Neuronal stem cell (in vitro differentiated cells): ENCODE measurements at regions not wholly inside any gene's neighbourhood (a gene's known extent, or its start where the extent isn't known, plus 50 kb on each side); places are given as distances from the start of the nearest gene placed in this dataset.

Experiments
- DNase-seq: peaks from one replicate; pipeline ENCODE4 v3.0.0-alpha.2; 2013; ENCODE audit warnings: low spot score
- H2AFZ ChIP-seq: one replicate; pipeline ENCODE4 v1.6.1; 2013; ENCODE audit warnings: mild to moderate bottlenecking, low read length, inconsistent platforms
- H2AK5ac ChIP-seq: 2 replicates; pipeline ENCODE4 v1.6.1; 2013; ENCODE audit warnings: low read depth, mild to moderate bottlenecking, inconsistent platforms, low read length, moderate library complexity, mixed read lengths
- H2BK120ac ChIP-seq: 2 replicates; pipeline ENCODE4 v1.6.1; 2013; ENCODE audit warnings: low read depth, mild to moderate bottlenecking, inconsistent platforms, low read length, moderate library complexity, mixed read lengths
- H2BK12ac ChIP-seq: one replicate; pipeline ENCODE4 v1.6.1; 2013; ENCODE audit warnings: low read length, inconsistent platforms
- H2BK15ac ChIP-seq: 2 replicates; pipeline ENCODE4 v1.6.1; 2013; ENCODE audit warnings: mild to moderate bottlenecking, low read length, inconsistent platforms, mixed read lengths
- H2BK5ac ChIP-seq: one replicate; pipeline ENCODE4 v1.6.1; 2013; ENCODE audit warnings: inconsistent platforms, mild to moderate bottlenecking, low read length, moderate library complexity
- H3K14ac ChIP-seq: one replicate; pipeline ENCODE4 v1.6.1; 2013; ENCODE audit warnings: low read length, inconsistent platforms
- H3K18ac ChIP-seq: 2 replicates; pipeline ENCODE4 v1.6.1; 2013; ENCODE audit warnings: low read length, inconsistent platforms
- H3K23ac ChIP-seq: 2 replicates; pipeline ENCODE4 v1.6.1; 2013; ENCODE audit warnings: low read depth, mild to moderate bottlenecking, mixed read lengths, low read length, inconsistent platforms; ENCODE audit not compliant: poor library complexity
- H3K27ac ChIP-seq: replicated peaks from 3 replicates; pipeline ENCODE4 v1.5.1; 2013; ENCODE audit warnings: low read length, inconsistent platforms
- H3K27me3 ChIP-seq, 3 experiments: 2 replicates each; pipeline ENCODE4 v1.6.1; 2013; ENCODE audit warnings: low read length in 3 of 3, mild to moderate bottlenecking in 2 of 3, inconsistent platforms in 1 of 3, low read depth in 1 of 3, mixed read lengths in 1 of 3, moderate library complexity in 1 of 3; ENCODE audit not compliant: control insufficient read depth in 3 of 3, insufficient read depth in 3 of 3
- H3K36me3 ChIP-seq, 2 donors: replicated peaks in 1 of 2; 2 replicates each; pipeline ENCODE4 v1.6.1; 2013; ENCODE audit warnings: low read length in 2 of 2; ENCODE audit not compliant: control insufficient read depth in 2 of 2, insufficient read depth in 2 of 2
- H3K4ac ChIP-seq: 2 replicates; pipeline ENCODE4 v1.6.1; 2013; ENCODE audit warnings: inconsistent platforms, mild to moderate bottlenecking, low read length, moderate library complexity
- H3K4me1 ChIP-seq, 2 donors: 1 replicate in 1 of 2; 2 replicates in 1 of 2; pipeline ENCODE4 v1.6.1; 2013; ENCODE audit warnings: low read length in 2 of 2, low read depth in 1 of 2; ENCODE audit not compliant: control insufficient read depth in 2 of 2, insufficient read depth in 1 of 2
- H3K4me2 ChIP-seq: one replicate; pipeline ENCODE4 v1.6.1; 2013; ENCODE audit warnings: mild to moderate bottlenecking, low read length, inconsistent platforms; ENCODE audit not compliant: insufficient read depth, poor library complexity, severe bottlenecking
- H3K4me3 ChIP-seq, 2 donors: 2 replicates each; pipeline ENCODE4 v1.5.1; 2013; ENCODE audit warnings: low read length in 2 of 2, mild to moderate bottlenecking in 2 of 2, inconsistent platforms in 1 of 2, moderate library complexity in 1 of 2
- H3K79me1 ChIP-seq: one replicate; pipeline ENCODE4 v1.6.1; 2013; ENCODE audit warnings: low read depth, mild to moderate bottlenecking, inconsistent platforms, low read length, moderate library complexity
- H3K9ac ChIP-seq: one replicate; pipeline ENCODE4 v1.6.1; 2013; ENCODE audit warnings: mild to moderate bottlenecking, low read depth, low read length, inconsistent platforms; ENCODE audit not compliant: poor library complexity
- H3K9me3 ChIP-seq, 2 donors: replicated peaks in 1 of 2; 2 replicates each; pipeline versions ENCODE3 to v1.6.1; 2013; ENCODE audit warnings: low read length in 2 of 2, mild to moderate bottlenecking in 2 of 2, inconsistent platforms in 1 of 2, low read depth in 1 of 2, mixed read lengths in 1 of 2, moderate library complexity in 1 of 2; ENCODE audit not compliant: control insufficient read depth in 2 of 2, insufficient read depth in 1 of 2
- H4K8ac ChIP-seq: one replicate; pipeline ENCODE4 v1.6.1; 2013; ENCODE audit warnings: low read depth, mild to moderate bottlenecking, inconsistent platforms, low read length, moderate library complexity
- H4K91ac ChIP-seq: one replicate; pipeline ENCODE4 v1.6.1; 2013; ENCODE audit warnings: low read length, low read depth, mild to moderate bottlenecking, inconsistent platforms; ENCODE audit not compliant: poor library complexity
- WGBS, 2 donors: extraction: QIAGEN DNeasy Blood & Tissue Kit; methylation state at CpG; one replicate each; pipeline ENCODE4 v1.1.7; 2013; ENCODE audit warnings: missing lambda C conversion rate in 2 of 2, mixed read lengths in 1 of 2; ENCODE audit not compliant: insufficient read length in 2 of 2, insufficient replicate concordance in 1 of 2; ENCODE audit errors: extremely low coverage in 2 of 2; 5-methylcytosine and 5-hydroxymethylcytosine counted together

DNA sequence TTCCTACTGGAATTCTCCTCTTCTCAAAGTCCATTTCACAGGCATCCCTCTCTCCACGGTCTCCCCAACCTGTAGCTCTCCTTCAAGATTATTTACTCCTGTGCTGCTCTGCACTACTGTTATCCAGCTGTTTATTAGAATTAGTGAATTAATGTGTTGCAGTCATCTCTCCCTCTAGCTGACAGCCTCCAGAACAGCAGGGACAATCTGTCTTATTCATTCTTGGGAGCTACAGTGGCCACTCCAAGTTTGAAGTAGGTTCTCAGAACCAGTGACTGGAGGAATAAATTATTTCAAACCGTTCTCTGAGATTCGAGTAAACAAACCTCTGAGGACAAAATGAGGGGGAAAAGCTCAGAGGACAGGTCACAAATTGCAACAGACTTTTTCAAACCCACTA is 330.9 kb downstream of the RRAGC start:
- Histone ChIP-seq H3K23ac (no peak overlapping the region), H4K8ac (no peak overlapping the region), H2AFZ (no peak overlapping the region), H2BK5ac (no peak overlapping the region), H2BK12ac (no peak overlapping the region), H4K91ac (no peak overlapping the region), H3K36me3 (peaks cover 0 to 5% of the 10 kb centered on the region in 2 donors), H3K4me1 (no peaks in the 10 kb centered on the region), H3K18ac (no peak overlapping the region), H3K27me3 (no peaks in the 10 kb centered on the region), H3K4me3 (no peak overlapping the region), H3K27ac (no peak overlapping the region), H3K14ac (no peak overlapping the region), H2BK120ac (no peak overlapping the region), H2BK15ac (no peak overlapping the region), H3K4ac (no peak overlapping the region), H3K9ac (no peak overlapping the region), H2AK5ac (no peak overlapping the region), H3K4me2 (no peak overlapping the region), H3K9me3 (no peaks in the 10 kb centered on the region), H3K79me1 (no peaks in the 10 kb centered on the region)
- no CpG with 5 or more reads among the region's 3 CpGs for WGBS, 2 donors
- no peak for DNase-seq

DNA sequence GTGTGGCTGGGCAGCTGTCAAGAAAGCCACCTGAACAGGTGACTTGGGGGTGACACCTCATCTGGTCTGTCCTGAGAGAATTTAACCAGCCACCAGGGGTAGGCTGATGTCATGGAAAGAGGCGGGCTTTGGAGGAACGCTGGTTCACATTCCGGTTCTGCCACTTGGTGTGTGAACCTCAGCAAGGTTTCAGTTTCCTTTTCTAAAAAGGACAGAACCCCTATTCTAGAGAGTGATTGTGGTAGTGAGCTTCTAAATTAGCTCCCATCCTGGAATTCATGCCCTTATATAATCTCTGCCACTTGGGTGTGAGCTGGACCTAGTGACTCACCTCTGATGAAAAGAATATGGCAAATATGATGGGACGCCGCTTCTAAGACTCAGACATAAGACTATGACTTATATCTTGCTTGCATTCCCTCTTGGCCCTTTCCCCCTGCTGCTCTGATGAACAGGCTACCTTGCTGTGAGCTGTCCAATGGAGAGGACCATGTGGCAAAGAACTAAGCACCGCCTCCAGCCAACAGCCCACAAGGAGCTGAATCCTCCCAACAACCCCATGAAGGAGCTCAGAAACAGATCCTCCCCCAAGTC is 332.1 kb downstream of the RRAGC start:
- Histone ChIP-seq H3K4me3 (no peak overlapping the region), H3K14ac (no peak overlapping the region), H3K4ac (no peak overlapping the region), H3K4me2 (no peak overlapping the region), H2AFZ (no peak overlapping the region), H3K9ac (no peak overlapping the region), H3K23ac (no peak overlapping the region), H3K18ac (no peak overlapping the region), H4K8ac (no peak overlapping the region), H3K79me1 (no peaks in the 10 kb centered on the region), H2BK15ac (no peak overlapping the region), H4K91ac (no peak overlapping the region), H2AK5ac (no peak overlapping the region), H3K4me1 (no peaks in the 10 kb centered on the region), H2BK5ac (no peak overlapping the region), H2BK120ac (no peak overlapping the region), H3K36me3 (peaks cover 0 to 5% of the 10 kb centered on the region in 2 donors), H3K27me3 (no peaks in the 10 kb centered on the region), H2BK12ac (no peak overlapping the region), H3K9me3 (no peaks in the 10 kb centered on the region), H3K27ac (no peak overlapping the region)
- no peak for DNase-seq
- WGBS, 2 donors: no CpG with 5 or more reads among the region's 6 CpGs

DNA sequence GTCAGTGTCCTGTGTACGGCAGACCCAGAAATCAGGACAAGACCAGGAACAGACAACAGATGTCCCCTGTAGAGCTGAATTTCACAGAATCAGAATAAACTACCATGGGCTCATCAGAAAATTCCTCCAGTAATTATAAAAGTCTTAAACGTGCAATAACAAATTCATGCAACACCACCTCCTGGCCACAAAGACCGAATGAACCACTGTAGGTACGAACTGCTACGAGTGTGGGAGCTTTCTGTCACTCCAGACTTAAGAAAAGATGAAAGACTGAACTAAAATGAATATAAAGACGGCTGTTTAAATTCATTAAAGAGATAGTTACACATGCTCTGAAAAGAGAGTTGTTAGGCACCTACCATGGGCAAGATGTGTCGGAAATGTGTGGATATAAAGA is 333.5 kb downstream of the RRAGC start:
- Histone ChIP-seq H4K91ac (no peak overlapping the region), H3K14ac (no peak overlapping the region), H2AK5ac (no peak overlapping the region), H3K4ac (no peak overlapping the region), H2BK5ac (no peak overlapping the region), H3K9me3 (no peaks in the 10 kb centered on the region), H3K18ac (no peak overlapping the region), H2BK120ac (no peak overlapping the region), H3K4me2 (no peak overlapping the region), H3K9ac (no peak overlapping the region), H2AFZ (no peak overlapping the region), H3K4me1 (no peaks in the 10 kb centered on the region), H2BK12ac (no peak overlapping the region), H2BK15ac (no peak overlapping the region), H3K23ac (no peak overlapping the region), H4K8ac (no peak overlapping the region), H3K27ac (no peak overlapping the region), H3K27me3 (peaks cover 0 to 2% (median 0%) of the 10 kb centered on the region in 3 experiments), H3K79me1 (no peaks in the 10 kb centered on the region), H3K36me3 (peaks cover 0 to 5% of the 10 kb centered on the region in 2 donors), H3K4me3 (no peak overlapping the region)
- DNase-seq: no peak
- WGBS, 2 donors: no CpG with 5 or more reads among the region's 7 CpGs

DNA sequence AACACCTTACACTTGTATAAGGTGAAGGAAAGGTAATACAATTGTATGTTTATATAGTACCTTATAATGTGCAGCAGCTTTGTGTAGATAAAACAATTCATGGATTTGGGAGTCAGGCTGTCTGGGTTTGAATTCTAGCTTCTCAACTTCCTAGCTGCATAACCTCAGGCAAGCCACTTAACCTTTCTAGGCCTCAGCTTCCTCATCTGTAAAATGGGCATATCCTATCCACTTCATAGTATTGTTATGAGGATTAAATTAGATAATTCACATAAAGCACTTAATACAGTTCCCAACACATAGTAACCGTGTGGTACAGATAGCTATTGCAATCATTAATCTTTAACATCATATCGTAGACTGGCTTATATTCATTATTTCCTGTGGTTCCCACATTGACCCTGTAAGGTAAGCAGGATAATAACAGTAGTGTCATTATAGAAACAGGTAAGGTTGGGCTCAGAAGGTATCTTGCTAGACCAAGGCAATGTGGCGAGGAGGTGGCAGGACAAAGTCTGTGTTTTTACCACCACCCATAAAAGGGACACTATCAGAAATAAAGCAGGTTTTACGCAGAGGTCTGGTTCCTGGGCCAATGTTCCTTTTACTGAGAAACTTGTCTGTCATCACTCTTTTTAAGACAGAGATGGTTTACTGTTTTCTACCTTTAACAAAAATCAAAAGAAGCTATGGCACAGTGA is 334.1 kb downstream of the RRAGC start:
- Histone ChIP-seq H2BK15ac (no peak overlapping the region), H3K36me3 (peaks cover 0 to 5% of the 10 kb centered on the region in 2 donors), H2BK120ac (no peak overlapping the region), H3K9ac (no peak overlapping the region), H4K91ac (no peak overlapping the region), H4K8ac (no peak overlapping the region), H3K4me2 (no peak overlapping the region), H3K79me1 (no peaks in the 10 kb centered on the region), H3K4me3 (no peak overlapping the region), H3K4me1 (no peaks in the 10 kb centered on the region), H2BK12ac (no peak overlapping the region), H3K18ac (no peak overlapping the region), H3K9me3 (no peaks in the 10 kb centered on the region), H2AFZ (no peak overlapping the region), H3K27me3 (peaks cover 0 to 2% (median 0%) of the 10 kb centered on the region in 3 experiments), H3K23ac (no peak overlapping the region), H3K4ac (no peak overlapping the region), H2AK5ac (no peak overlapping the region), H2BK5ac (no peak overlapping the region), H3K14ac (no peak overlapping the region), H3K27ac (no peak overlapping the region)
- DNase-seq: no peak
- no CpG with 5 or more reads among the region's 4 CpGs for WGBS, 2 donors
